HEK293 (cell line): ENCODE measurements at regions not wholly inside any gene's neighbourhood (a gene's known extent, or its start where the extent isn't known, plus 50 kb on each side); places are given as distances from the start of the nearest gene placed in this dataset.

ENCODE experiments used
- CTCF ChIA-PET: fragments of 350-600 bp; formaldehyde crosslinking; extraction: SDS; loops from one replicate; lab custom pipeline; 2021; ENCODE audit warnings: antibody characterized with exemption; lab: Yijun Ruan, JAX
- POLR2A ChIA-PET: fragments of 300-600 bp; formaldehyde crosslinking; extraction: SDS; loops from one replicate; lab custom pipeline; 2020; ENCODE audit warnings: antibody characterized with exemption, inconsistent platforms; lab: Yijun Ruan, JAX
- H3K27ac ChIP-seq: fragments of 200-500 bp; sonication (Bioruptor generic); 2 replicates; pipeline ENCODE4 v1.5.1; 2014; ENCODE audit warnings: low read depth, low read length, control low read depth, inconsistent platforms; ENCODE audit errors: extremely low read depth
- H3K36me3 ChIP-seq, 2 experiments: fragments of 200-500 bp in 1 of 2; sonication (Bioruptor generic) in 1 of 2; 1 replicate in 1 of 2; 2 replicates in 1 of 2; pipeline ENCODE4 v1.5.1; 2014 to 2017; ENCODE audit warnings: inconsistent platforms in 2 of 2, low read length in 2 of 2; ENCODE audit not compliant: control insufficient read depth in 2 of 2, insufficient read depth in 1 of 2
- H3K4me1 ChIP-seq: fragments of 200-500 bp; sonication (Bioruptor generic); 2 replicates; pipeline ENCODE4 v1.5.1; 2014; ENCODE audit warnings: mild to moderate bottlenecking, low read length, inconsistent platforms; ENCODE audit not compliant: control insufficient read depth, insufficient read depth
- H3K4me3 ChIP-seq: 2 replicates; pipeline ENCODE4 v1.5.1; 2011; ENCODE audit warnings: low read depth, mild to moderate bottlenecking, control low read depth, low read length, moderate library complexity
- H3K9me3 ChIP-seq: fragments of 200-500 bp; sonication (Bioruptor generic); 2 replicates; pipeline ENCODE4 v1.5.1; 2014; ENCODE audit warnings: low read depth, low read length, inconsistent platforms; ENCODE audit not compliant: control insufficient read depth, insufficient read depth
- KLF16 ChIP-seq: fragments of 450-650 bp; formaldehyde crosslinking; IDR thresholded peaks from 2 replicates; pipeline ENCODE4 v1.5.1; 2017; ENCODE audit warnings: missing biosample characterization, missing genetic modification characterization
- WT1 ChIP-seq: fragments of 450-650 bp; formaldehyde crosslinking; IDR thresholded peaks from 2 replicates; pipeline ENCODE4 v1.5.1; 2016; ENCODE audit warnings: missing biosample characterization, missing genetic modification characterization
- ZFHX2 ChIP-seq: fragments of 450-650 bp; formaldehyde crosslinking; conservative IDR thresholded peaks from 2 replicates; pipeline ENCODE4 v1.5.1; 2016; ENCODE audit warnings: missing biosample characterization, missing genetic modification characterization
- ZFP69B ChIP-seq: fragments of 450-650 bp; formaldehyde crosslinking; IDR thresholded peaks from 2 replicates; pipeline ENCODE4 v1.5.1; 2016; ENCODE audit warnings: missing biosample characterization, missing genetic modification characterization
- ZNF112 ChIP-seq: fragments of 450-650 bp; formaldehyde crosslinking; IDR thresholded peaks from 2 replicates; pipeline ENCODE4 v1.5.0; 2017; ENCODE audit warnings: missing biosample characterization, missing genetic modification characterization
- ZNF121 ChIP-seq: fragments of 450-650 bp; formaldehyde crosslinking; IDR thresholded peaks from 2 replicates; pipeline ENCODE4 v1.5.1; 2016; ENCODE audit warnings: missing biosample characterization, missing genetic modification characterization
- ZNF140 ChIP-seq: fragments of 450-650 bp; formaldehyde crosslinking; IDR thresholded peaks from 2 replicates; pipeline ENCODE4 v1.5.1; 2016; ENCODE audit warnings: missing biosample characterization, missing genetic modification characterization
- ZNF157 ChIP-seq: fragments of 450-650 bp; formaldehyde crosslinking; IDR thresholded peaks from 2 replicates; pipeline ENCODE4 v1.5.1; 2016; ENCODE audit warnings: missing biosample characterization, missing genetic modification characterization
- ZNF24 ChIP-seq: fragments of 450-650 bp; formaldehyde crosslinking; IDR thresholded peaks from 2 replicates; pipeline ENCODE4 v1.5.1; 2016; ENCODE audit warnings: missing biosample characterization, missing genetic modification characterization
- ZNF26 ChIP-seq: fragments of 450-650 bp; formaldehyde crosslinking; IDR thresholded peaks from 2 replicates; pipeline ENCODE4 v1.5.1; 2016; ENCODE audit warnings: missing biosample characterization, missing genetic modification characterization
- ZNF473 ChIP-seq: fragments of 450-650 bp; formaldehyde crosslinking; IDR thresholded peaks from 2 replicates; pipeline ENCODE4 v1.5.1; 2017; ENCODE audit warnings: missing biosample characterization, missing genetic modification characterization
- ZNF48 ChIP-seq: fragments of 450-650 bp; formaldehyde crosslinking; IDR thresholded peaks from 2 replicates; pipeline ENCODE4 v1.5.1; 2016; ENCODE audit warnings: missing biosample characterization, missing genetic modification characterization
- ZNF514 ChIP-seq: fragments of 450-650 bp; formaldehyde crosslinking; IDR thresholded peaks from 2 replicates; pipeline ENCODE4 v1.5.1; 2016; ENCODE audit warnings: missing biosample characterization, missing genetic modification characterization
- ZNF623 ChIP-seq: fragments of 450-650 bp; formaldehyde crosslinking; IDR thresholded peaks from 2 replicates; pipeline ENCODE4 v1.5.1; 2016; ENCODE audit warnings: missing biosample characterization, missing genetic modification characterization
- ZNF624 ChIP-seq: fragments of 450-650 bp; formaldehyde crosslinking; IDR thresholded peaks from 2 replicates; pipeline ENCODE4 v1.5.1; 2017; ENCODE audit warnings: missing biosample characterization, missing genetic modification characterization
- ZNF704 ChIP-seq: fragments of 450-650 bp; formaldehyde crosslinking; IDR thresholded peaks from 2 replicates; pipeline ENCODE4 v1.5.1; 2016; ENCODE audit warnings: missing biosample characterization, missing genetic modification characterization
- ZXDB ChIP-seq: fragments of 450-650 bp; formaldehyde crosslinking; IDR thresholded peaks from 2 replicates; pipeline ENCODE4 v1.5.1; 2016; ENCODE audit warnings: missing biosample characterization, missing genetic modification characterization
- TF ChIP-seq, protein P1 (sequence below): fragments of 450-650 bp; formaldehyde crosslinking; conservative IDR thresholded peaks from 2 replicates; pipeline ENCODE4 v1.5.1; 2016; ENCODE audit warnings: low read depth, missing biosample characterization, missing genetic modification characterization
- TF ChIP-seq, protein P2 (sequence below): fragments of 450-650 bp; formaldehyde crosslinking; IDR thresholded peaks from 2 replicates; pipeline ENCODE4 v1.5.1; 2016; ENCODE audit warnings: missing biosample characterization, missing genetic modification characterization

GRCh38 chr2:133690780-133691179 is 122.5 kb upstream of the NCKAP5 start (continued):
- TF ChIP-seq ZNF704 (tag by site-specific recombination), result no peak
- no peak for TF ChIP-seq ZNF157 (tag by site-specific recombination)

DNA sequence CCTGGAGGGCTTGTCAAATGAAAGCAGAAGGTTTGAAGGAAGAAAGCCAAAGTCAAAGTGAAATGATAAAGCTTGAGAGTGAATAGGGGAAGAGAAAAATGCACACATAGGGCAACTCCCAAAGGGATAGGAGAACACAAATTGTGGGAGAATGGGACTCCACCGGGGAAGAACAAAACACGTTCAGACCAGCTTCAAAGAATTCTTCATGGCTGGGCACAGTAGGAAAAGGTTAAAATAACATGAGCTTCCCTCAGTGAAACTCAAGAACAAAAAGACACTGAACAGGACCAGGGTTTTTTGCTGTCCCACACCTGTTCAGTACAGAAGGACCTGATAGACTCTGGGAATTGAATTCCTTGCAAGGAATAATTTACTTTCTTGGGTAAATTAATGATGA is 123.1 kb upstream of the NCKAP5 start:
- Histone ChIP-seq H3K36me3 (no peaks in the 10 kb centered on the region), H3K4me3 (no peak overlapping the region), H3K4me1 (0 out of 2 replicates have a peak, but pooled peaks cover 5% of the 10 kb centered on the region), H3K27ac (no peak overlapping the region), H3K9me3 (no peaks in the 10 kb centered on the region; the same call in 1 of the 2 replicates)
- CTCF ChIA-PET, result interaction anchor here (0.7 to 1.7 kb wide), 3 partner anchors 88 to 270 kb away, joined by 3 read pairs; no protein-coding TSS in a partner anchor
- POLR2A ChIA-PET, result no interaction called here
- TF ChIP-seq ZNF157 (tag by site-specific recombination), result no peak

- H3K27ac ChIP-seq, result no peak overlapping the region
- H3K4me3 ChIP-seq, result no peak overlapping the region
- ChIA-PET POLR2A (no interaction called here), CTCF (interaction anchor here (1.2 kb wide), 1 partner anchor 75 kb away, joined by 3 read pairs; no protein-coding TSS in a partner anchor)
- H3K4me1 ChIP-seq, result 0 out of 2 replicates have a peak, but pooled peaks cover 2% of the 10 kb centered on the region
- H3K36me3 ChIP-seq, result no peaks in the 10 kb centered on the region
- no peak for TF ChIP-seq ZNF48 (tag by site-specific recombination)
- TF ChIP-seq ZNF112 (tag by site-specific recombination), result no peak
- TF ChIP-seq, protein P1, sequence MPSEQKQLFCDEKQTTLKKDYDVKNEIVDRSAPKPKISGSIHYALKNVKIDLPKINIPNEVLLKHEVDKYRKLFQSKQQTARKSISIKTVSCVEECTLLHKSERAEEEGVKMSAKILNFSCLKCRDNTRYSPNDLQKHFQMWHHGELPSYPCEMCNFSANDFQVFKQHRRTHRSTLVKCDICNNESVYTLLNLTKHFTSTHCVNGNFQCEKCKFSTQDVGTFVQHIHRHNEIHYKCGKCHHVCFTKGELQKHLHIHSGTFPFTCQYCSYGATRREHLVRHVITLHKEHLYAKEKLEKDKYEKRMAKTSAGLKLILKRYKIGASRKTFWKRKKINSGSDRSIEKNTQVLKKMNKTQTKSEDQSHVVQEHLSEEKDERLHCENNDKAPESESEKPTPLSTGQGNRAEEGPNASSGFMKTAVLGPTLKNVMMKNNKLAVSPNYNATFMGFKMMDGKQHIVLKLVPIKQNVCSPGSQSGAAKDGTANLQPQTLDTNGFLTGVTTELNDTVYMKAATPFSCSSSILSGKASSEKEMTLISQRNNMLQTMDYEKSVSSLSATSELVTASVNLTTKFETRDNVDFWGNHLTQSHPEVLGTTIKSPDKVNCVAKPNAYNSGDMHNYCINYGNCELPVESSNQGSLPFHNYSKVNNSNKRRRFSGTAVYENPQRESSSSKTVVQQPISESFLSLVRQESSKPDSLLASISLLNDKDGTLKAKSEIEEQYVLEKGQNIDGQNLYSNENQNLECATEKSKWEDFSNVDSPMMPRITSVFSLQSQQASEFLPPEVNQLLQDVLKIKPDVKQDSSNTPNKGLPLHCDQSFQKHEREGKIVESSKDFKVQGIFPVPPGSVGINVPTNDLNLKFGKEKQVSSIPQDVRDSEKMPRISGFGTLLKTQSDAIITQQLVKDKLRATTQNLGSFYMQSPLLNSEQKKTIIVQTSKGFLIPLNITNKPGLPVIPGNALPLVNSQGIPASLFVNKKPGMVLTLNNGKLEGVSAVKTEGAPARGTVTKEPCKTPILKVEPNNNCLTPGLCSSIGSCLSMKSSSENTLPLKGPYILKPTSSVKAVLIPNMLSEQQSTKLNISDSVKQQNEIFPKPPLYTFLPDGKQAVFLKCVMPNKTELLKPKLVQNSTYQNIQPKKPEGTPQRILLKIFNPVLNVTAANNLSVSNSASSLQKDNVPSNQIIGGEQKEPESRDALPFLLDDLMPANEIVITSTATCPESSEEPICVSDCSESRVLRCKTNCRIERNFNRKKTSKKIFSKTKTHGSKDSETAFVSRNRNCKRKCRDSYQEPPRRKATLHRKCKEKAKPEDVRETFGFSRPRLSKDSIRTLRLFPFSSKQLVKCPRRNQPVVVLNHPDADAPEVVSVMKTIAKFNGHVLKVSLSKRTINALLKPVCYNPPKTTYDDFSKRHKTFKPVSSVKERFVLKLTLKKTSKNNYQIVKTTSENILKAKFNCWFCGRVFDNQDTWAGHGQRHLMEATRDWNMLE (tag by site-specific recombination), result no peak
- no peak for TF ChIP-seq ZFP69B (tag by site-specific recombination)
- no peak for TF ChIP-seq ZNF26 (tag by site-specific recombination)
- no peak for TF ChIP-seq ZNF624 (tag by site-specific recombination)
- 0 out of 2 replicates have a peak, but pooled peaks have one; percentile 15 for TF ChIP-seq ZFHX2 (tag by site-specific recombination)
- TF ChIP-seq ZNF623 (tag by site-specific recombination), result no peak
- no peaks in the 10 kb centered on the region for H3K9me3 ChIP-seq
Measured at GRCh38 chr2:133705287-133705686, 137.0 kb upstream of the NCKAP5 start.

- H3K4me1 ChIP-seq, result no peaks in the 10 kb centered on the region
- H3K9me3 ChIP-seq, result no peaks in the 10 kb centered on the region
- CTCF ChIA-PET, result no interaction called here
- H3K36me3 ChIP-seq, result no peaks in the 10 kb centered on the region
- POLR2A ChIA-PET, result no interaction called here
- H3K27ac ChIP-seq, result no peak overlapping the region
- H3K4me3 ChIP-seq, result no peak overlapping the region
- TF ChIP-seq ZNF24 (tag by site-specific recombination) (no peak), ZNF514 (no peak), KLF16 (tag by site-specific recombination) (no peak), ZXDB (tag by site-specific recombination) (no peak), ZNF121 (tag by site-specific recombination) (no peak), WT1 (tag by site-specific recombination) (no peak), ZNF26 (tag by site-specific recombination) (no peak), ZNF473 (tag by site-specific recombination) (no peak), ZNF140 (tag by site-specific recombination) (no peak)
- TF ChIP-seq, protein P2, sequence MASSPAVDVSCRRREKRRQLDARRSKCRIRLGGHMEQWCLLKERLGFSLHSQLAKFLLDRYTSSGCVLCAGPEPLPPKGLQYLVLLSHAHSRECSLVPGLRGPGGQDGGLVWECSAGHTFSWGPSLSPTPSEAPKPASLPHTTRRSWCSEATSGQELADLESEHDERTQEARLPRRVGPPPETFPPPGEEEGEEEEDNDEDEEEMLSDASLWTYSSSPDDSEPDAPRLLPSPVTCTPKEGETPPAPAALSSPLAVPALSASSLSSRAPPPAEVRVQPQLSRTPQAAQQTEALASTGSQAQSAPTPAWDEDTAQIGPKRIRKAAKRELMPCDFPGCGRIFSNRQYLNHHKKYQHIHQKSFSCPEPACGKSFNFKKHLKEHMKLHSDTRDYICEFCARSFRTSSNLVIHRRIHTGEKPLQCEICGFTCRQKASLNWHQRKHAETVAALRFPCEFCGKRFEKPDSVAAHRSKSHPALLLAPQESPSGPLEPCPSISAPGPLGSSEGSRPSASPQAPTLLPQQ (tag by site-specific recombination), result no peak
Measured at GRCh38 chr2:133710613-133711012, 142.3 kb upstream of the NCKAP5 start.
